K562 (cell line): ENCODE measurements at regions not wholly inside any gene's neighbourhood (a gene's known extent, or its start where the extent isn't known, plus 50 kb on each side); places are given as distances from the start of the nearest gene placed in this dataset.

Source experiments
- MGA ChIP-seq: fragments of 450-650 bp; IDR thresholded peaks from 2 replicates; pipeline ENCODE4 v1.6.1; 2016; ENCODE audit warnings: mild to moderate bottlenecking, moderate library complexity

- TF ChIP-seq MGA = no peak
These were observed 275.0 kb upstream of the IL1RAPL1 start (continued) for GRCh38 chrX:28312259-28312658.
